HFFc6 (cell line): ENCODE measurements at regions not wholly inside any gene's neighbourhood (a gene's known extent, or its start where the extent isn't known, plus 50 kb on each side); places are given as distances from the start of the nearest gene placed in this dataset.

ENCODE experiments used
- DNase-seq: peaks from one replicate; pipeline ENCODE4 v3.0.0-alpha.2; 2018
- H3K27ac Mint-ChIP-seq: 2 replicates; pipeline ENCODE4 v1.8.0; 2020; ENCODE audit warnings: mild to moderate bottlenecking, mixed read lengths
- H3K27me3 Mint-ChIP-seq: 2 replicates; pipeline ENCODE4 v1.8.0; 2021; ENCODE audit warnings: mild to moderate bottlenecking, moderate library complexity, mixed read lengths; ENCODE audit not compliant: insufficient read depth
- H3K36me3 Mint-ChIP-seq: 2 replicates; pipeline ENCODE4 v1.8.0; 2021; ENCODE audit warnings: low read depth, mixed read lengths
- H3K4me1 Mint-ChIP-seq: 2 replicates; pipeline ENCODE4 v1.8.0; 2020; ENCODE audit warnings: low read depth, mixed read lengths
- H3K4me3 Mint-ChIP-seq: 2 replicates; pipeline ENCODE4 v1.8.0; 2020; ENCODE audit warnings: mild to moderate bottlenecking, moderate library complexity, mixed read lengths
- H3K9me3 Mint-ChIP-seq: 2 replicates; pipeline ENCODE4 v1.8.0; 2020; ENCODE audit warnings: mild to moderate bottlenecking, mixed read lengths
- CTCF ChIP-seq: fragments of 200-600 bp; sonication (generic); IDR thresholded peaks from 2 replicates; pipeline ENCODE4 v1.5.0; 2021; ENCODE audit warnings: antibody characterized with exemption, mild to moderate bottlenecking

DNA sequence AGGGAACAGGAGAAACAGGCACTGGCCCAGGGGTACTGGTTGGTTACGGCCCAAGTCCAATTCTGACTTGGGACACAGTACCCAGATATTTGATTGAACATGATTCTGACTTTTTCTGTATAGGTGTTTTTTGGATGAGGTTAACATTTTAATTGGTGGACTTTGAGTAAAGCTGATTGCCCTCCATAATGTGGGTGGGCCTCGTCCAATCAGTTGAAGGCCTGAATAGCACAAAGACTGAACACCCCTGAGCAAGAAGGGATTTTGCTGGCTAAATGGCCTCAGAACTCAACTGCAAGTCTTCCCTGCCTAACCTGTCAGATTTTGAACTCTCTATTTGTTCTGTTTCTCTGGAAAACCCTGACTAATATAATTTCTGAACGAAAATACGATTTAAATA lies 222.6 kb downstream of the TEX36 start:
- H3K27ac Mint-ChIP-seq: no peak overlapping the region
- H3K36me3 Mint-ChIP-seq: no peaks in the 10 kb centered on the region
- H3K27me3 Mint-ChIP-seq: peaks cover 14% of the 10 kb centered on the region
- TF ChIP-seq CTCF: no peak
- H3K4me3 Mint-ChIP-seq: no peak overlapping the region
- no peaks in the 10 kb centered on the region for H3K9me3 Mint-ChIP-seq
- no peaks in the 10 kb centered on the region for H3K4me1 Mint-ChIP-seq
- DNase-seq: no peak

DNA sequence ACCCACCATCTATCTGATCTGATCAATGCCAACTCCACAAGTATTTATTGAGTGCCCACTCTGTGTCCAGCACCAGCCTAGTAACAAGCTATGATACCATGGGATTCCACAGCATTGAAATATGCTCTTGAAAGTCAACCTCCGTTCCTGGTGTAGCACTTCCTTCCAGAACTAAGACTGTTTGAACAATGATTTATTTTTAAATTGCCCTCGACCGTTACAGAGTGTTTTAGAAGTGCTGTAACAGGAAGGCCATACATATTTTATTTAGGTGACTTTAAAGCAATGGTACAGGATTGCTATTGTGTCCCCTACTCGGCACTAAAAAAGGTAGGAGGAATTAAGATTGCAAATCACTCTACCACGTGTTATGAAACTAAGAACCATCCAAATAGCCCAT lies 225.6 kb downstream of the TEX36 start:
- no peak overlapping the region for H3K4me3 Mint-ChIP-seq
- no peaks in the 10 kb centered on the region for H3K36me3 Mint-ChIP-seq
- H3K27me3 Mint-ChIP-seq: peaks cover 17% of the 10 kb centered on the region
- H3K9me3 Mint-ChIP-seq: no peaks in the 10 kb centered on the region
- TF ChIP-seq CTCF: no peak
- DNase-seq: no peak
- no peak overlapping the region for H3K27ac Mint-ChIP-seq
- no peaks in the 10 kb centered on the region for H3K4me1 Mint-ChIP-seq

DNA sequence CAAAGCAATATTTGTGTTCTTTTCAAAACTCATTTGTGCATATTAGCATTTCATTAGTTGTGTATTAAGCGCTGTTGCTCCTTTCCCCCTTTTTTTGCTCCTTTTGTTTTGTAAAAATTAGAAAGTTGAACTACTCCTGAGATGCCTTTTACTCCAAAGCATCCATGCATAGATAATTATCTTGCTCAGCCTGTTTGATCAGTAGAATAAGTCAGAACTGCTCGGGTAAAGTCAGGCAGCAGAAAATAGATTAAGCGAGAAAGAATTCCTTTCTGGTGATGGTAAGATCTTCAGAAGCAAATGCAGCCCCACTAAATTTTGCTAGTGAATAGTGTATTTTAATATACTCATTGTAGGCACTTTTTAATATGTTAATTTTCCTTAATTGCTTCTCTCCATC lies 227.1 kb downstream of the TEX36 start:
- Mint-ChIP-seq H3K36me3 (no peaks in the 10 kb centered on the region), H3K9me3 (no peaks in the 10 kb centered on the region), H3K4me1 (no peaks in the 10 kb centered on the region), H3K27ac (no peak overlapping the region), H3K4me3 (no peak overlapping the region), H3K27me3 (peaks cover 11% of the 10 kb centered on the region; the same call in 1 of the 2 replicates)
- no peak for TF ChIP-seq CTCF
- no peak for DNase-seq

DNA sequence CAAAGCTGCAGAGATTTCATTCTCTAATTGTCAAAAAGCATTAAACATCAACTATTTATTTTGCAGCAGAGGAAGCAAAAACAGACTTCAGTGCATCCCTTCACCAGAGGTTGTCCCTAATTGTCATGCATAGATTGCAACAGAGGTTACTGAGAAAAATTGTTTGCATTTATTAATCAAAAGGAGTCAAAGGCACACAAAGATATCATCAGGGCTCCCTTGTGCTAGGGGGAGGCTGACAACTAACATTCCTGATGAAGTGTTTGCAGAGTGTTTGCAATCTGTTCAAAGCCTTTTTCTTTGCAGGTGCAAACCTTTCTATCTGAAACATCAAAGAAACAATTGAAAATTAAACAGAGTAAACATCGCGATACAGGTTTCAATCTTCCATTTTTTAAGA lies 227.5 kb downstream of the TEX36 start:
- H3K4me3 Mint-ChIP-seq: no peak overlapping the region
- no peaks in the 10 kb centered on the region for H3K4me1 Mint-ChIP-seq
- H3K9me3 Mint-ChIP-seq: no peaks in the 10 kb centered on the region
- H3K27ac Mint-ChIP-seq: no peak overlapping the region
- DNase-seq: no peak
- peaks cover 12% of the 10 kb centered on the region; the same call in 1 of the 2 replicates for H3K27me3 Mint-ChIP-seq
- H3K36me3 Mint-ChIP-seq: no peaks in the 10 kb centered on the region
- TF ChIP-seq CTCF: no peak

- no peak for DNase-seq
- Mint-ChIP-seq H3K27me3 (peaks cover 16% of the 10 kb centered on the region), H3K27ac (no peak overlapping the region), H3K4me1 (no peaks in the 10 kb centered on the region), H3K9me3 (no peaks in the 10 kb centered on the region), H3K36me3 (no peaks in the 10 kb centered on the region), H3K4me3 (no peak overlapping the region)
- TF ChIP-seq CTCF: no peak
Measured at GRCh38 chr10:125451319-125451718, 231.6 kb downstream of the TEX36 start.

DNA sequence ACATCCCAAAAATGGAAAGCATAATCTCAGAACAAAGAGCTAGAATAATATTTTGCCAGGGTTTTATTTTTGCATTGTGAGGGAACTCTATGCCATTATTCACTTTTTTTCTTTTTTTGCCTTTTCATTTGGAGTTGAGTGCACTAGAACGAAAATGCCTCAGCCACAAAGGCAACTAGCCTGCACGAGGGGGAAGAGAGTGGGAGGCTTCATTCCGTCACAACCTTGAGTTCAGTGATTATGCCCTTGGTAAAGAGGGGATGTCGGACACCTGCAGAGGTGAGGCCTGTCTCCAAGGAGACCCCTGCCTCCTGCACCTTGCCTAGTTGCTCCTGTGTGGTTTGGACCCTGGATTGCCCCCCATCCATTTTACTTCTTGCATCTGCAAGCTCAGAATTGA lies 232.7 kb downstream of the TEX36 start:
- Mint-ChIP-seq H3K9me3 (no peaks in the 10 kb centered on the region), H3K4me3 (no peak overlapping the region), H3K27me3 (peaks cover 19% of the 10 kb centered on the region), H3K36me3 (no peaks in the 10 kb centered on the region), H3K27ac (no peak overlapping the region), H3K4me1 (no peaks in the 10 kb centered on the region)
- no peak for TF ChIP-seq CTCF
- no peak for DNase-seq
